K562 (cell line): ENCODE measurements at regions not wholly inside any gene's neighbourhood (a gene's known extent, or its start where the extent isn't known, plus 50 kb on each side); places are given as distances from the start of the nearest gene placed in this dataset.

ENCODE experiments used
- ATAC-seq: fragments of 200-7000 bp; cut with Tn5 transposase; 3 replicates; pipeline ENCODE4 v1.9.1; 2020; ENCODE audit warnings: moderate library complexity
- BruUV-seq: library from RNA; stranded (reverse); fragments of 400-500 nt; replicated peaks from 2 replicates; lab custom pipeline; 2021; lab: Mats Ljungman, UMichigan
- CTCF ChIA-PET: fragments of 300-600 bp; formaldehyde crosslinking; extraction: SDS; loops from one replicate; lab custom pipeline; 2021; ENCODE audit warnings: low intra/inter-chr PET ratio; lab: Yijun Ruan, JAX
- POLR2A ChIA-PET: fragments of 300-600, 350-650 bp; sonication (Branson Sonifier 250); formaldehyde crosslinking; extraction: SDS; loops from one replicate; lab custom pipeline; 2021; ENCODE audit warnings: antibody characterized with exemption, inconsistent platforms; lab: Yijun Ruan, JAX
- DNase-seq, 4 experiments: peaks; one replicate each; pipeline versions ENCODE4 v3.0.0 to v3.0.0-alpha.2; 2011 to 2018; ENCODE audit warnings: low spot score in 3 of 4, mixed read lengths in 3 of 4; ENCODE audit errors: extremely low read depth in 1 of 4
- FAIRE-seq: peaks from 2 replicates; lab custom pipeline; 2011; peaks lifted over from hg19 to GRCh38; lab: Jason Lieb, UNC
- H2AFZ ChIP-seq: 2 replicates; pipeline ENCODE4 v1.6.0; 2011; ENCODE audit warnings: low read depth, low read length, control low read depth, inconsistent platforms
- H3K27ac ChIP-seq: fragments of 200-600 bp; 3 replicates; pipeline ENCODE4 v1.8.0; 2011; ENCODE audit warnings: low read depth, mild to moderate bottlenecking, control low read depth, inconsistent platforms, low read length, moderate library complexity, mixed read lengths; ENCODE audit errors: extremely low read depth
- H3K27me3 ChIP-seq, 2 experiments: fragments of 300-600 bp in 1 of 2; 2 replicates in 1 of 2; 3 replicates in 1 of 2; pipeline versions ENCODE4 v1.6.0 to v1.8.0; 2011; ENCODE audit warnings: inconsistent platforms in 2 of 2, low read length in 2 of 2, mild to moderate bottlenecking in 1 of 2, mixed read lengths in 1 of 2, moderate library complexity in 1 of 2; ENCODE audit not compliant: control insufficient read depth in 2 of 2, insufficient read depth in 2 of 2
- H3K36me3 ChIP-seq: fragments of 300-600 bp; 3 replicates; pipeline ENCODE4 v1.8.0; 2011; ENCODE audit warnings: mild to moderate bottlenecking, low read length, inconsistent platforms; ENCODE audit not compliant: control insufficient read depth, insufficient read depth
- H3K4me1 ChIP-seq, 2 experiments: fragments of 200-600 bp in 1 of 2; replicated peaks in 1 of 2; 2 replicates in 1 of 2; 3 replicates in 1 of 2; pipeline versions ENCODE4 v1.5.1 to v1.8.0; 2011; ENCODE audit warnings: inconsistent platforms in 2 of 2, low read length in 2 of 2, mild to moderate bottlenecking in 1 of 2, mixed read lengths in 1 of 2, moderate library complexity in 1 of 2; ENCODE audit not compliant: control insufficient read depth in 2 of 2, insufficient read depth in 2 of 2
- H3K4me2 ChIP-seq: 2 replicates; pipeline ENCODE4 v1.6.1; 2011; ENCODE audit warnings: low read length, control low read depth, inconsistent platforms, mixed read lengths; ENCODE audit not compliant: insufficient read depth
- H3K4me3 ChIP-seq: fragments of 200-600 bp; sonication (generic), shearing (Covaris generic); 2 replicates; pipeline ENCODE4 v1.5.1; 2016; ENCODE audit warnings: control low read depth, inconsistent platforms
- H3K79me2 ChIP-seq: fragments of 200-600 bp; 3 replicates; pipeline ENCODE4 v1.8.0; 2011; ENCODE audit warnings: low read length, inconsistent platforms; ENCODE audit not compliant: control insufficient read depth, insufficient read depth
- H3K9ac ChIP-seq, 2 experiments: 2 replicates each; pipeline versions ENCODE4 v1.6.0 to v1.6.1; 2011; ENCODE audit warnings: low read depth in 2 of 2, low read length in 2 of 2, control low read depth in 1 of 2, inconsistent platforms in 1 of 2, mild to moderate bottlenecking in 1 of 2, mixed read lengths in 1 of 2; ENCODE audit not compliant: insufficient read depth in 1 of 2
- H3K9me1 ChIP-seq: one replicate; pipeline ENCODE4 v1.6.0; 2011; ENCODE audit warnings: inconsistent platforms, mild to moderate bottlenecking, low read length, moderate library complexity; ENCODE audit not compliant: control insufficient read depth, insufficient read depth
- H3K9me3 ChIP-seq: replicated peaks from 2 replicates; pipeline ENCODE4 v1.5.1; 2011; ENCODE audit warnings: low read depth, low read length, inconsistent platforms; ENCODE audit not compliant: control insufficient read depth, insufficient read depth
- H4K20me1 ChIP-seq: replicated peaks from 2 replicates; pipeline ENCODE4 v1.6.1; 2011; ENCODE audit warnings: low read length, inconsistent platforms, mixed read lengths; ENCODE audit not compliant: control insufficient read depth, insufficient read depth
- BRD4 ChIP-seq: fragments of 200-600 bp; sonication (generic); IDR thresholded peaks from 2 replicates; pipeline ENCODE4 v1.6.1; 2017; ENCODE audit warnings: inconsistent platforms
- PHF21A ChIP-seq: fragments of 450-650 bp; IDR thresholded peaks from 2 replicates; pipeline ENCODE4 v1.6.1; 2017; ENCODE audit warnings: low read depth, borderline replicate concordance
- ZNF644 ChIP-seq: fragments of 200-800 bp; sonication (Bioruptor generic); IDR thresholded peaks from 2 replicates; pipeline ENCODE4 v1.6.1; 2016; ENCODE audit warnings: low read depth, missing genetic modification characterization, missing compliant biosample characterization
- WGBS: fragments of 100-300 bp; shearing (Covaris generic); methylation state at CpG from one replicate; pipeline ENCODE4 v1.1.6; 2016; ENCODE audit warnings: low coverage, mixed read lengths; ENCODE audit not compliant: insufficient coverage; ENCODE audit errors: missing lambda C conversion rate; 5-methylcytosine and 5-hydroxymethylcytosine counted together
- in situ Hi-C: fragments of 300-500 bp; cut with MboI; formaldehyde crosslinking; loops from 4 replicates; pipeline ENCODE4 v1.15.0; 2018; ENCODE audit warnings: inconsistent platforms, mixed read lengths
- intact Hi-C: fragments of 100-400 bp; cut with micrococcal nuclease; formaldehyde crosslinking; loops from 2 replicates; pipeline ENCODE4 v1.14.2; 2022
- TF ChIP-seq, protein P1 (sequence below): fragments of 250-450 bp; sonication (Bioruptor Pico); IDR thresholded peaks from 2 replicates; pipeline ENCODE4 v1.4.0; 2020; ENCODE audit warnings: mild to moderate bottlenecking, moderate library complexity
- TF ChIP-seq, protein P2 (sequence below): fragments of 450-650 bp; formaldehyde crosslinking; IDR thresholded peaks from 2 replicates; pipeline ENCODE4 v1.4.0; 2020; ENCODE audit warnings: mild to moderate bottlenecking

DNA sequence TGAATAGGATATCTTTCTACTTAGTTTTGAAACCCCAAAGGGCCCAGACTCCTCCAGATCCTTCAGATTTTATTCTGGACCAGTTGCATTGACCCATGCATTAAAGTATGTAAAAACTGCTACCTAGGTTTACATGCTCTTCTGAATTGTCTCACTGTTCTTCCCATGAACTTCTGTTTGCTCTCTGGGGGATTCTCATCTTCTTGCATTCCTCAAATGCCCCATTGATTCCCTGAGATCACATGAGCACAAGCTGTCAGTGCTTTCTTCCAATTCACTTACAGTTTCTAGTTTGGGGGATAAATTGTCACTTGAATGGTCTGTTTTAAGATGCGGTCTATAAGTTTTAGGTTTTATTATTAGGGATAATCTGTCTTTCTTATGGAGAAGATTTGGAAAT lies 188.9 kb upstream of the KIF2B start:
- ChIA-PET POLR2A (no interaction called here), CTCF (no interaction called here)
- intact Hi-C loops = loop anchor here (10.0 kb wide), 1 partner anchor 191 kb away; the partner anchor contains the start of gene KIF2B
- H3K27me3 ChIP-seq = no peaks in the 10 kb centered on the region
- DNase-seq = no peak
- FAIRE-seq = no peak
- H3K79me2 ChIP-seq = no peaks in the 10 kb centered on the region
- no peaks in the 10 kb centered on the region for H3K36me3 ChIP-seq
- in situ Hi-C loops = no loop called here
- no peaks in the 10 kb centered on the region for H3K9me1 ChIP-seq
- no peak overlapping the region for H3K4me2 ChIP-seq
- H3K27ac ChIP-seq = no peak overlapping the region
- no peaks in the 10 kb centered on the region for H3K9me3 ChIP-seq
- ATAC-seq = no peak
- no peak overlapping the region for H2AFZ ChIP-seq
- WGBS = 78% methylated on average over 1 of the region's 1 CpG
- no peak overlapping the region for H3K4me3 ChIP-seq
- no peak overlapping the region for H3K9ac ChIP-seq
- H4K20me1 ChIP-seq = no peaks in the 10 kb centered on the region
- no TSS peak for BruUV-seq
- H3K4me1 ChIP-seq = no peaks in the 10 kb centered on the region; a peak in 2 of 5 replicates
- TF ChIP-seq BRD4 = no peak
- no peak for TF ChIP-seq ZNF644 (tag)
- TF ChIP-seq, protein P1, sequence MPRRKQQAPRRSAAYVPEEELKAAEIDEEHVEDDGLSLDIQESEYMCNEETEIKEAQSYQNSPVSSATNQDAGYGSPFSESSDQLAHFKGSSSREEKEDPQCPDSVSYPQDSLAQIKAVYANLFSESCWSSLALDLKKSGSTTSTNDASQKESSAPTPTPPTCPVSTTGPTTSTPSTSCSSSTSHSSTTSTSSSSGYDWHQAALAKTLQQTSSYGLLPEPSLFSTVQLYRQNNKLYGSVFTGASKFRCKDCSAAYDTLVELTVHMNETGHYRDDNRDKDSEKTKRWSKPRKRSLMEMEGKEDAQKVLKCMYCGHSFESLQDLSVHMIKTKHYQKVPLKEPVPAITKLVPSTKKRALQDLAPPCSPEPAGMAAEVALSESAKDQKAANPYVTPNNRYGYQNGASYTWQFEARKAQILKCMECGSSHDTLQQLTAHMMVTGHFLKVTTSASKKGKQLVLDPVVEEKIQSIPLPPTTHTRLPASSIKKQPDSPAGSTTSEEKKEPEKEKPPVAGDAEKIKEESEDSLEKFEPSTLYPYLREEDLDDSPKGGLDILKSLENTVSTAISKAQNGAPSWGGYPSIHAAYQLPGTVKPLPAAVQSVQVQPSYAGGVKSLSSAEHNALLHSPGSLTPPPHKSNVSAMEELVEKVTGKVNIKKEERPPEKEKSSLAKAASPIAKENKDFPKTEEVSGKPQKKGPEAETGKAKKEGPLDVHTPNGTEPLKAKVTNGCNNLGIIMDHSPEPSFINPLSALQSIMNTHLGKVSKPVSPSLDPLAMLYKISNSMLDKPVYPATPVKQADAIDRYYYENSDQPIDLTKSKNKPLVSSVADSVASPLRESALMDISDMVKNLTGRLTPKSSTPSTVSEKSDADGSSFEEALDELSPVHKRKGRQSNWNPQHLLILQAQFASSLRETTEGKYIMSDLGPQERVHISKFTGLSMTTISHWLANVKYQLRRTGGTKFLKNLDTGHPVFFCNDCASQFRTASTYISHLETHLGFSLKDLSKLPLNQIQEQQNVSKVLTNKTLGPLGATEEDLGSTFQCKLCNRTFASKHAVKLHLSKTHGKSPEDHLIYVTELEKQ (CRISPR knock-in tag) = no peak
- TF ChIP-seq, protein P2, sequence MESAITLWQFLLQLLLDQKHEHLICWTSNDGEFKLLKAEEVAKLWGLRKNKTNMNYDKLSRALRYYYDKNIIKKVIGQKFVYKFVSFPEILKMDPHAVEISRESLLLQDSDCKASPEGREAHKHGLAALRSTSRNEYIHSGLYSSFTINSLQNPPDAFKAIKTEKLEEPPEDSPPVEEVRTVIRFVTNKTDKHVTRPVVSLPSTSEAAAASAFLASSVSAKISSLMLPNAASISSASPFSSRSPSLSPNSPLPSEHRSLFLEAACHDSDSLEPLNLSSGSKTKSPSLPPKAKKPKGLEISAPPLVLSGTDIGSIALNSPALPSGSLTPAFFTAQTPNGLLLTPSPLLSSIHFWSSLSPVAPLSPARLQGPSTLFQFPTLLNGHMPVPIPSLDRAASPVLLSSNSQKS = no peak
- TF ChIP-seq PHF21A = no peak
